ENCODE measurements at regions not wholly inside any gene's neighbourhood (a gene's known extent, or its start where the extent isn't known, plus 50 kb on each side); places are given as distances from the start of the nearest gene placed in this dataset.

- H3K9ac ChIP-seq (ENCODE audit: insufficient read length, low read depth), result peak overlapping the region; percentile 64
- no peaks in the 10 kb centered on the region for H3K36me3 ChIP-seq (ENCODE audit: insufficient read depth, insufficient read length, low read length)
- TF ChIP-seq SUZ12 (IDR thresholded peaks at IDR 0.05; ENCODE audit: extremely low read depth, insufficient read depth, insufficient read length) (no peak), ZNF274 (IDR thresholded peaks at IDR 0.05; ENCODE audit: low read depth, low read length) (no peak), YY1 (IDR thresholded peaks at IDR 0.05; ENCODE audit: insufficient read depth, insufficient read length) (no peak)
- H3K4me3 ChIP-seq (ENCODE audit: insufficient read length, low read depth), result no peak overlapping the region
- peaks cover 6% of the 10 kb centered on the region for H3K4me1 ChIP-seq (ENCODE audit: insufficient read depth, insufficient read length)
- DNase-seq (ENCODE audit: low read depth, low spot score), result no peak
- H3K9me3 ChIP-seq (ENCODE audit: insufficient read depth, low read length), result no peaks in the 10 kb centered on the region
- H3K27me3 ChIP-seq (ENCODE audit: insufficient read depth, insufficient read length), result no peaks in the 10 kb centered on the region
Observed at GRCh38 chr10:21297603-21298383, 227.7 kb downstream of the SKIDA1 start.

GRCh38 chr10:21296575-21297355, 228.7 kb downstream of the SKIDA1 start:
- no peak for TF ChIP-seq ZNF274 (IDR thresholded peaks at IDR 0.05; ENCODE audit: low read depth, low read length)
- TF ChIP-seq YY1 (IDR thresholded peaks at IDR 0.05; ENCODE audit: insufficient read depth, insufficient read length), result no peak
- TF ChIP-seq SUZ12 (IDR thresholded peaks at IDR 0.05; ENCODE audit: extremely low read depth, insufficient read depth, insufficient read length), result no peak
- no peak overlapping the region for H3K9ac ChIP-seq (ENCODE audit: insufficient read length, low read depth)
- H3K4me1 ChIP-seq (ENCODE audit: insufficient read depth, insufficient read length), result peaks cover 6% of the 10 kb centered on the region
- no peak for DNase-seq (ENCODE audit: low read depth, low spot score)
- H3K9me3 ChIP-seq (ENCODE audit: insufficient read depth, low read length), result no peaks in the 10 kb centered on the region
- no peaks in the 10 kb centered on the region for H3K36me3 ChIP-seq (ENCODE audit: insufficient read depth, insufficient read length, low read length)
- no peak overlapping the region for H3K4me3 ChIP-seq (ENCODE audit: insufficient read length, low read depth)
- H3K27me3 ChIP-seq (ENCODE audit: insufficient read depth, insufficient read length), result no peaks in the 10 kb centered on the region

- peak overlapping the region; percentile 79 for H3K9ac ChIP-seq (ENCODE audit: insufficient read length, low read depth)
- H3K36me3 ChIP-seq (ENCODE audit: insufficient read depth, insufficient read length, low read length), result no peaks in the 10 kb centered on the region
- no peaks in the 10 kb centered on the region for H3K9me3 ChIP-seq (ENCODE audit: insufficient read depth, low read length)
- no peak for DNase-seq (ENCODE audit: low read depth, low spot score)
- H3K4me3 ChIP-seq (ENCODE audit: insufficient read length, low read depth), result peak overlapping the region; percentile 49
- H3K27me3 ChIP-seq (ENCODE audit: insufficient read depth, insufficient read length), result no peaks in the 10 kb centered on the region
- peaks cover 4% of the 10 kb centered on the region for H3K4me1 ChIP-seq (ENCODE audit: insufficient read depth, insufficient read length)
- no peak for TF ChIP-seq ZNF274 (IDR thresholded peaks at IDR 0.05; ENCODE audit: low read depth, low read length)
- no peak for TF ChIP-seq SUZ12 (IDR thresholded peaks at IDR 0.05; ENCODE audit: extremely low read depth, insufficient read depth, insufficient read length)
- TF ChIP-seq YY1 (IDR thresholded peaks at IDR 0.05; ENCODE audit: insufficient read depth, insufficient read length), result no peak
Observed at GRCh38 chr10:21293518-21294356, 231.7 kb downstream of the SKIDA1 start.

DNA sequence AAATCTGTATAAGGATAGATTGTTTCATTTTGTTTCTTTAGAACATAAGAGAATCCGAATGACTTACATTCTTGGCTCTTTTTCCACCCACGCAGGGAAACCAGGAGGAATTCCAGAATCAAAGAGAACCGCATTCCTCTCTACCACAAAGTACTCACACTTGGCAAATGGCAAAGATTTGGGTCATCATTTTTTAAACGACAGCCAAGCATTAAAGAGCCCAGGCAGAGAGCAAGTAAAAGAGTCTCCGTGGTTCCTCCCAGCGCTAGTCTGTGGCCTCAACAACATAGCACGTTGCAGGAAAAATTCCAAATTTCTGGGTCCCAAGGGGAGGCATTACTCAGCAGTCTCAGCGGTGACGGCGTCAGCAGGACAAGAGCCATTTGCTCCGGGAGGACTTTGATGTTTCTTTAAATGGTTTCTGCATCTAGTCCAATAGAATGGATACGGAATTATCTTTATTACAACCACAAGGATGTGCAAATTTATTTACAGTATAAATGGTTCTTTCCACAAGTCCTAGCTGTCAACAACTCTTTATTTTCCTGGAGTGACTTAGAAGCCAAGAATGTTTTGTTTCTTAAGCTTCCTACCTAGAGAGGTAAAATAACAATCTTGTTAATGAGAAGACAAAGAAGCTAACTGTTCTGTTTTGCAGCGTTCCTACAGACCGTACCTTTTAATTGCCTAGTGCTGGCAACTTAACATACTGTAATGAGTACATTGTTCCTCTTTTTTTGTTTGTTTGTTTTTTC, 232.5 kb downstream of the SKIDA1 start:
- TF ChIP-seq ZNF274 (IDR thresholded peaks at IDR 0.05; ENCODE audit: low read depth, low read length) (no peak), SUZ12 (IDR thresholded peaks at IDR 0.05; ENCODE audit: extremely low read depth, insufficient read depth, insufficient read length) (no peak), YY1 (IDR thresholded peaks at IDR 0.05; ENCODE audit: insufficient read depth, insufficient read length) (no peak)
- peaks cover 4% of the 10 kb centered on the region for H3K4me1 ChIP-seq (ENCODE audit: insufficient read depth, insufficient read length)
- H3K4me3 ChIP-seq (ENCODE audit: insufficient read length, low read depth), result peak overlapping the region; percentile 49
- no peaks in the 10 kb centered on the region for H3K27me3 ChIP-seq (ENCODE audit: insufficient read depth, insufficient read length)
- H3K9ac ChIP-seq (ENCODE audit: insufficient read length, low read depth), result peak overlapping the region; percentile 79
- H3K9me3 ChIP-seq (ENCODE audit: insufficient read depth, low read length), result no peaks in the 10 kb centered on the region
- DNase-seq (ENCODE audit: low read depth, low spot score), result no peak
- no peaks in the 10 kb centered on the region for H3K36me3 ChIP-seq (ENCODE audit: insufficient read depth, insufficient read length, low read length)

DNA sequence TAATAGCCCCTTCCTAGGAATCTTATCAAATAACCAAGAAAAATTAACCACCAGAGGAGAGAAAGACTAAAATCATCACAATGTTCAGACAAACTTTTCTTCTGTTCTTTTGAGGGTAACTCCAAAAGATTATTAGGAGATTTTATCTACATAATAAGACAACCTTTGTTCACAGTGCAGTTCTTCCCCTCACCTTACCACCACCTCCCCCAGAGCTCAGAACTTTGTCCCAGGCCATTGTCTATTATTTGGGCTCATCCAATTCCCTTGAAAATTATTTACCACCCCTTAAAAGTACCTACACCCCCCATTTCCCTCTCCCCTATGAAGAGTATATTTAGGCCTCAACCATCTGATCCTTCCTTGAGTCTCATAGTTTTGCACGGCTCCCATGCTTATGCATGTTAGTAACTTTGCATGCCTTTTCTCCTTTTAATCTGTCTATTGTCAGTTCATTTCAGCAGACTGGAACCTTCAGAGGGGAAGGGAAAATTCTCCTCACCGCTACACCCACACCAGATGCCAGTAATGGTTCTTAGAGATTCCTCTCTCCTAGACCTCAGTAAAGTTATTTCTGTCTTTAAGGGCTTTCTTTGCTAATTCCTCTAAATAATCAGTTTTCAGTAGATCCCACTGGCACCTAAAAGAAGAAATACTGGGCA, 234.9 kb downstream of the SKIDA1 start:
- DNase-seq (ENCODE audit: low read depth, low spot score), result no peak
- Histone ChIP-seq H3K9me3 (ENCODE audit: insufficient read depth, low read length) (no peaks in the 10 kb centered on the region), H3K27me3 (ENCODE audit: insufficient read depth, insufficient read length) (no peaks in the 10 kb centered on the region), H3K4me1 (ENCODE audit: insufficient read depth, insufficient read length) (peaks cover 5% of the 10 kb centered on the region), H3K9ac (ENCODE audit: insufficient read length, low read depth) (peak overlapping the region; percentile 28), H3K4me3 (ENCODE audit: insufficient read length, low read depth) (no peak overlapping the region), H3K36me3 (ENCODE audit: insufficient read depth, insufficient read length, low read length) (no peaks in the 10 kb centered on the region)
- TF ChIP-seq ZNF274 (IDR thresholded peaks at IDR 0.05; ENCODE audit: low read depth, low read length) (no peak), SUZ12 (IDR thresholded peaks at IDR 0.05; ENCODE audit: extremely low read depth, insufficient read depth, insufficient read length) (no peak), YY1 (IDR thresholded peaks at IDR 0.05; ENCODE audit: insufficient read depth, insufficient read length) (no peak)

DNA sequence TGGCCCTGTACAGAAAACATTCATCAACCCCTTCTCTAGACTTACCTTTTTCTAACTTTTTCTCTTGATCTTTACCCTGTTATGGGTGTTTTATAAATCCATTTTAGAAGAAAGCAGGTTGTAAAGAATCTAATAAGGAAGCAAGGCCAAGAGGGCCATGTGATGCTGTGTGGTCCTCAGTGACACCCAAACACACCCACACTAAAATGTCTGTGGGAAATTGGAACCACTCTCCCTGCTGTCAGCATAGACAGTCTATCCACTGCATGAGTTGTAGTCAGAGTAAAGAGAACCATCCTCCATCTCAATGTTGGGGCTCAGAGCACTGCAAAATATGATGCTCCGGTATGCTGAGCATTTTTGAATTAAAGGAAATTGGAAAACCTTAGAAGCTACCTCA, 235.5 kb downstream of the SKIDA1 start:
- no peak overlapping the region for H3K4me3 ChIP-seq (ENCODE audit: insufficient read length, low read depth)
- TF ChIP-seq YY1 (IDR thresholded peaks at IDR 0.05; ENCODE audit: insufficient read depth, insufficient read length), result no peak
- no peak for TF ChIP-seq ZNF274 (IDR thresholded peaks at IDR 0.05; ENCODE audit: low read depth, low read length)
- TF ChIP-seq SUZ12 (IDR thresholded peaks at IDR 0.05; ENCODE audit: extremely low read depth, insufficient read depth, insufficient read length), result no peak
- DNase-seq (ENCODE audit: low read depth, low spot score), result no peak
- no peak overlapping the region for H3K9ac ChIP-seq (ENCODE audit: insufficient read length, low read depth)
- no peaks in the 10 kb centered on the region for H3K27me3 ChIP-seq (ENCODE audit: insufficient read depth, insufficient read length)
- no peaks in the 10 kb centered on the region for H3K36me3 ChIP-seq (ENCODE audit: insufficient read depth, insufficient read length, low read length)
- H3K4me1 ChIP-seq (ENCODE audit: insufficient read depth, insufficient read length), result peaks cover 5% of the 10 kb centered on the region
- no peaks in the 10 kb centered on the region for H3K9me3 ChIP-seq (ENCODE audit: insufficient read depth, low read length)

Data from NT2/D1 (cell line).